CD4-positive, alpha-beta T cell treated with Interleukin-1 beta for 1 hour (primary cell): ENCODE measurements at regions not wholly inside any gene's neighbourhood (a gene's known extent, or its start where the extent isn't known, plus 50 kb on each side); places are given as distances from the start of the nearest gene placed in this dataset.

Experiments
- DNase-seq, 2 donors: peaks; one replicate each; pipeline ENCODE4 v3.0.0-alpha.2; 2020 to 2022

- DNase-seq, result no peak
These were observed 279.2 kb upstream of the SKOR2 start for GRCh38 chr18:47530695-47531094.

GRCh38 chr18:47528343-47528742 is 276.9 kb upstream of the SKOR2 start:
- DNase-seq, result no peak

GRCh38 chr18:47526147-47526546 is 274.7 kb upstream of the SKOR2 start:
- DNase-seq, result no peak

DNA sequence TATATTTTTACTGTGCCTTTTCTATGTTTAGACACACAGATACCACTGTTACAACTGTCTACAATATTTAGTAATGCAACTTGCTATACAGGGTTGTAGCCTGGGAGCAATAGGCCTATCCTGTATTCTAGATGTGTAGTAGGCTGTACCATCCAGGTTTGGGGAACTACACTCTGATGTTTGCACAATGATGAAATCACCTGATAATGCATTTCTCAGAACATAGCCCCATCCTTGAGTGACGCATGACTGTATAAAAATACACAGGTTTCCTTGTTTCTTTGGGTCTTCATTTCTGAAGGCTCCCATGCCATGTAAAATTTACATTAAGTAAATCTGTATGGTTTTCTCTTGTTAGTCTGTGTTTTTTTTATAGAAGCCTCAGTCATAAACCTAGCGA is 270.9 kb upstream of the SKOR2 start:
- DNase-seq, result no peak

DNA sequence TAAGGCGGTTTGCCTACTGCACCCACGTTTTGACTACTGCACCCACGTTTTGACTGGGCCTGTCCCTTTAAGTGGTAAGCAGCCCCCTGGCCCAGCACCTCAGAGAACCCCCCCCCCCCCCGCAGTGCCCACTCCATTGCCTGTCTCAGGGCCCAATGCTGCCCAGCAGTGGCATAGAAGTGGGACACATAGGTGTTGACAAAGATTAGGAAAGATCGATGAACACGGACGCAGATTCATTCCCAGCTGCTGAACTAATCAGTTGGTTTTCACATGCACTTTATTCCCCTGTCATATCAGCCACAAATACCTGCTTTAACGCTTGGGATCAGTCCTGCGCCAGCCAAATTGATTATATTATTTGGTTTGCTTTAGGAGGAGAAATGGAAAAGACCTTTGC is 268.8 kb upstream of the SKOR2 start:
- DNase-seq, result no peak

DNA sequence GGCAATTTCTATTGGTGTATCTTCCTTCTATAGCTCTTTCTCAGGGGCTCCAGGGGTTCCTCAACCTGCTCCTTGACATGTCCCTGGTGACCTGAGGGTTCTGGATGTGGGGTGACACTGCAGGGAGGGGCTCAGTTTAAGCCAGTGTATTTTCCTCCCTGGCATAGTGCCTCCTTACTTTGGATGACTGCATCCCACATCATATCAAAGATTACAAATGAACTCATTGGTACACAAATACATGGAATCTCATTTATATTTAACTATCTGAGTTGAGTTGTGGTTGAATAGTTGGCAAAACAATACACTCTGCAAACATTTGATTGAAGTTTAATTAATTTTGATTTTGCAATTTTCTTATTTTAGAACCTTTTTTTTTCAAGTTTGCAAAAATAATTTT is 268.2 kb upstream of the SKOR2 start:
- DNase-seq, result no peak

DNA sequence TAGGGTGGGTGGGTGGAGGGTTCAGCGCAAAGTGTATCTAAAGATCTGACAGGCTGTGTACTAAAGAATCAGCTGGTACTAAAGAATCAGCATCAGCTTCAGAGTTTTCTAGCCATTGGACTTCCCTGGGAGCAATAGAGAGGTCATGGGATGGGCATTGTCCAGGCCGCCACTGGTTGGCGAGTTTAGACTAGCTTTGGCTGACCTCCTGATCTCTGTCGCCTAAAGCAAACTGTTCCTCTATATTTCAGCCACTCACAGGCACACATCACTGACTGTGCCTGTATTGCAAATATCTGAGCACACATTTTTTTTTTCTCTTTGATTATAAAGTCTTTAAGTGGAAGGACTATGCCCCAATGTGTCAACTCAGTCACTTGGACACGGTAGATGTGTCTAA is 267.8 kb upstream of the SKOR2 start:
- DNase-seq, result no peak

DNA sequence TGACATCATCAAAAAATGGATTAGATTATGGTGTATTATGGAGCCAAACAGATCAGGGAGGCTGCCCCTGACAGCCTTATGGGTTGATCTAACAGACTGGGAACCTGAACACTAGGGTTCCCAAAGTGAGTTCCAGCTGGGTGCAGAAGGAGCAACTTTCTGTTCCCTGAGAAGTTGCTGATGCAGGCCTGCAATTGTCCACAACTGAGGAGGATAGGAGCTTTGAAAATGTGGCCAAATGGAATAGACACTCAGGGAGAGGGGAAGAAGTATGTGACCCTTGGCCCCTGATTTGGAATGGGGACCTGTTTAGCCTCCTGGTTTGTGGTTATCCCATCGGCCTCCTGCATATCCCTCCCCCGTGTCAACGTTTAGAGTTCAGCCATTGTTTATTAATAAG is 262.2 kb upstream of the SKOR2 start:
- DNase-seq, result no peak

DNA sequence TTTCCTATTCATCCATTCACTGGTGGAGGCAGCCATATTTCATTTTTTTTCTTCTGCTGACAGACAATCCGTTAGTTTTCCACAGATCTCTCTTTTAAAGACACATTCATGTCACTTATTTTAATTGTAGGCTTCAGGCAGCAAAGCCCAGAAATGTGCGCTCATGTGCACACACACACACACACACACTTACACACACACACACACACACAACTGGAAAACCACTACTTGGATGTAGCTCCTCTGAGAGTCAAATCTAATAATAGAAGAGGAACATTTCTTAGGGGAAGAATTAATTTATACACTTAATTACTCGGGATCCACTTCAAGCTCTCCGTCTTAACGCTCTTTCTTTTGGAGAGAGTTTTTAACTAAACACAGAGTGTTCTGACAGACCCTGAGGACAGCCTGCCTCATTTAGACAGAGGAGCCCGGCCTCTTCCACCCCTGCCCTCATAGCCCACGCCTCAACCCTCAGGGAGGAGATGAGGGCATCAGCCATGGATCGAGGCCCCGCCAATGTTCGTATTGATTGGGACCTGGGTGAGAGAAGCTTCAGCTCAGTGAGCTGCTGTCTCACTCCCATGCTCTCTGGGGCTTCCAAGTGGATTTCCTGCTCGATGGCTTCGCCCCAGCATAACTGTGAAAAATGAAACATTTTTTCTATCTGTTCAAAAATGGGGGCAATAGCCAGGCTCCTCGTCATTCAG is 261.4 kb upstream of the SKOR2 start:
- no peak for DNase-seq

DNA sequence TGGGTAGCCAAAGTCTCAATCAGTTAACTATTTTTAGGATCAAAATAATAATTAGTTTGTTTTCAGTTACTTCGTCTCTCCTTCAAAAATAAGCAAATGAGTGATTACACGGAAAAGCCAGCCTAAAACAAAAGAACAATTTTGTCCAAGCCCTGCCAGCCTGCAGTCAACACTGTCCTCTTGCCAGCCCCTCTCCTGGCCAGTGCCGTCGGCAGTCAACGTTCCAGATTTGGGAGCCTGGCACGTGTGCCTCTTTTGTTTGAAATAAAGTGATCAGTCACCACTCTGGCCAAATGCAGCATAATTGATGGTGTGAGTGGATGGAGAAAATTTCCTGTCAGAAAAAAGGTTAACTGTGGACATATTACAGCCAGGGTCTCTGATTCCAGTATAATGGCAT is 260.6 kb upstream of the SKOR2 start:
- DNase-seq, result no peak

DNA sequence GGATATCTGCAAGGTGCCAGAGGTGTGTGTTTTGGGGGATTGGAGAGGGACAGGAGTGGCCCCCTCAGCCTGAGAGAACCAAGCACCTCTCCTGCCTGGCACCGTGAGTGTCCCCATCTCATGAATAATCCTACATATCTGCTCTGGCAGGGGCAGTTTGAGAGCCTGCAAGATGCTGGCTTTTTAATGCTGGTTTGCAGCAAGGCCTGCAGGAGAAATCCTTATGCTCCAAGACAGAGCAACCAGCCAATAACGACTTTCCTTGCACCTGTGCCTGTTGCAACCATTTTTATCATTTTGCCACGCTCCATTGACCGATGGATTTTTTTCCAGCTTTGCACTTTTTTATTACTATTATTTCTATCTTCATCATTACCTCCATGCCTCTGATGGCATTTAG is 259.4 kb upstream of the SKOR2 start:
- DNase-seq, result no peak

GRCh38 chr18:47507651-47508050 is 256.2 kb upstream of the SKOR2 start:
- DNase-seq, result no peak

DNA sequence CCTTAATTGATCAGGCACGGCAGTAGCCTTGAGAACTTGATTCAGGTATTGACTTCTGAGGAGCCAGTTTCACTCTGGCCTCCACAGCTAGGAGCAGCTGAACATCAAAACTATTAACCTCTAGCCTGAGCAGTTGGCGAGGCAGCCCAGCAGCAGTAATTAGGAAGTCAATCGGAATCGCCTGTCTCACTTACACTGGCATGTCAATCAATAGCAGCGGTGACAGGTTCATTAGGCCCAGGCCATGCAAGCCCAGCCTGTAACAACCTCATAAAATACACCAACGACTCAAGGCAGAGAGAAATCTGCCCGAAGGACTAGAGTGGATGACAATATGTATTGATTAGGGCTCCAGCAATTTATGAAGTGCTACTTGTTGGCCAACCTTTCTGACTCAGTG is 255.4 kb upstream of the SKOR2 start:
- DNase-seq, result no peak

GRCh38 chr18:47501946-47502345 is 250.5 kb upstream of the SKOR2 start:
- no peak for DNase-seq

- DNase-seq, result no peak
These were observed 249.5 kb upstream of the SKOR2 start for GRCh38 chr18:47500930-47501329.

DNA sequence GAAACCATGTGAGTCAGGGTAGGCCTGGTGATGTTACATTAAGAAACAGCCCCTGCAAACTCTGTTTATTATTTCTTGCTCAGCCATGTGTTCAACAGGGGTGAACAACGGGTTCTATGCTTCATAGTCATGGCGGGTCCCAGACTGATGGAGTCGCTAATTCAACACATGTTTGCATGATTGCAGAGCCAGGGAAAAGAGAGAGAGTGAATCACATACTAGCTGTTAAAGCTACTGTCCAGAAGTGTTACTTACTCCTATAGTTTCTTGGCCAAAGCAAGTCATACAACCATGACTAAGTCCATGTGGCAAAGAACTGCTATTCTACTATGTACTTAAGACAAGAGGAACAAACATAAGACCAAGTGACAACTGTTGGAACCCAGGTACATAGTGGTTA is 241.2 kb upstream of the SKOR2 start:
- no peak for DNase-seq

DNA sequence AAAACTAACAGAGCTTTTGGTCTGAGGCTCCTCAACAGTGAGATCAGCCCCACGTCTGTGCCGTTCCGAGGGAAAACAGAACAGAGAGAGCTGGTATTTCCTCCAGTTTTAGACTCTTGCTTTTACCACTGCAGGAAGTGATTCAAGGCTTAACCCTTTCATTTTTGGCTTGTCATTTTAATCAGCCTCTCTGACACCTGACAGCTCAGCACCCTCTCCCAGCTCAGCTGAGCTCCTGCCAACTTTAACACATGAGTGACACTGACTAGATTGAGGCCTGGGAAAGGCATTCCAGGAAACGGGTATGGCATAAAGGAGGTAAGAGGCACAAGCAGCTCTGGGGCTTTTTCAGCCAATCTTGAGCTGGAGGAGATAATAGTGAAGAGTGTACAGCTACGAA is 239.4 kb upstream of the SKOR2 start:
- DNase-seq, result no peak

DNA sequence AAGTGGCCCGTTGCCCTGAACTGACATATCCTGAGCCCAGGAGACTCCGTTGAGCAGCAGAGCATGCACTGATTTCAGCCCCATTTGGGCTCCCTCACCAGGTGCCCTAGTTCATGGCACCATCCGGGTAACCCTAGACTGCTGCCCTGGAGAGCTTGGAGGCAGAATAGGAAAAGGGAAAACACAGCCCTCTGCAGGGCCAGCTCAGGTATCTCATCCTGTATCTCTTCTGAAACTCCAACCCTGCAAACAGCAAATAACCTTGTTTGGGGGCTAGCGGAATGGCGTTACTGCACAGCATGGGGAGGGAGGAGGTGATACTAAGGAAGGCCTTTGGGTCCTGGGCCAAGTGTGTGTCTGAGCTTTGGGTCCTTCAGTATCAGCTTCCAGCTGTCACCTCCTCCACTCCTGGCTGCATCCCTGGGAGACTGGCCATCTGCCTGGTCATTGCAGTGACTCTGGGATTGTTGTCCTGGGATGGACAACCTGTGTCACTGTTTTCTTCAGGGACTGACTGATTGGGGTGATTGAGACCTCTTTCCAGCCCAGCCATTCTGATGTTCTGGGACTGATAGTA is 233.8 kb upstream of the SKOR2 start:
- no peak for DNase-seq

GRCh38 chr18:47484068-47484467 is 232.6 kb upstream of the SKOR2 start:
- DNase-seq, result no peak

DNA sequence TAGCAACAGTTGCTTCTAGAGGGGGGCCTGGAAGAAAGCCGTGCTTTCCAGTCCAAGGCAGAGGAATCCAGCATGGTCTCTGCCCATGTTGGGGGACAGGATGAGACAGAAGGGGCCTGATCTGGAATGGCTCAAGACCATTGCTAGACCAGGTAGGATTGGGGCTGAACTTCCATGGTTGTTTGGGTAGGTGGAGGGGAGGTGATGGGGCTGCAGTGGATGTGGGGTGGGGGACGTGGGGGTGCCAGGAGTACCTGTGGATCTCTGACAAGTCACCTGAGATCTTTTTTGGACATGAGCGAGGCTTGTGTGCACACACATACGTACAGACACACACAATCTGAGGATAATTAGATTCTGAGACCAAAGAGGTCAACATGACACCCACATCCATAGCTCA is 228.7 kb upstream of the SKOR2 start:
- no peak for DNase-seq

GRCh38 chr18:47471784-47472183 is 220.3 kb upstream of the SKOR2 start:
- no peak for DNase-seq

- no peak for DNase-seq
These were observed 219.5 kb upstream of the SKOR2 start for GRCh38 chr18:47470941-47471340.

GRCh38 chr18:47469576-47469975 is 218.1 kb upstream of the SKOR2 start:
- DNase-seq, result no peak

- no peak for DNase-seq
These were observed 210.5 kb upstream of the SKOR2 start for GRCh38 chr18:47461977-47462376.

- DNase-seq, result no peak
These were observed 210.0 kb upstream of the SKOR2 start for GRCh38 chr18:47461406-47461948.
